ENCODE measurements at regions not wholly inside any gene's neighbourhood (a gene's known extent, or its start where the extent isn't known, plus 50 kb on each side); places are given as distances from the start of the nearest gene placed in this dataset.
A peak's percentile ranks its signal among the peaks of the same experiment; 100 is the strongest.
"Not testable (repeated sequence)": the region's sequence is repeated elsewhere in the genome, so short reads cannot be mapped to it uniquely, and the experiment has no call there.

DNA sequence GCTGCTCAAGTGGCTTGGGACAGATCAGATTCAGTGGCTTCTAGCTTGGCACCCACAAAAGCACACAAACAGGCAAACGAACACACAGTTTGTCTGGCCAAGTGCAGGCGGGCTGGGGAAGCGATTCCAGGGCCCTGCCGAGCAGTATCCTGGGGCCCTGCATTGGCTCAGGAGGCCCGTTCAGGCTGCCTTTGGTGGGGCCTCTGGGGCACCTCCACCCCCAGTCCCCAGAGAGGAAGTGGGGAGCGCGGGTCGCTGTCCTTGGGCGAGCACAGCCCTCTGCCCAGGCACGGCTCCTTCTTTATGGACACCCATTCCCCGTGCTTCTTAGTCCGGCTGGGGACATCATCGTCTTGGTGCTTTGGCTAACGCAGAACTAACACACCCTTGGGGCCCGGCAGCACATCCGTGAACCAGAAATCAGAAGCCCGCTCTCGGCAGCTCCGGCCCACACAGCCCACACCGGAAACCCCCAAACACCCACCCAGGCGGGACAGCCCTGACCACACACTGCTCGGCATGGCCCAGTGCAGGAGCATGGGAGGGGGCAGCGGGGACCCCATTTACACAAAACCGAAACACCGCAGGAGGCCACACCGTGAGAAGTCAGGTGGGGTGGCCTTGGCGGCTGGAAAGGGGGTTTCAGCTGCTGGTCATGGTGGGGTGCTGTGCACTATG, 4364.5 kb upstream of the TPTE start:
- intact Hi-C loops (cut with DNase I); ATAC-seq: not testable (repeated sequence)
- peak; percentile 18 for DNase-seq (ENCODE audit: low spot score)

DNA sequence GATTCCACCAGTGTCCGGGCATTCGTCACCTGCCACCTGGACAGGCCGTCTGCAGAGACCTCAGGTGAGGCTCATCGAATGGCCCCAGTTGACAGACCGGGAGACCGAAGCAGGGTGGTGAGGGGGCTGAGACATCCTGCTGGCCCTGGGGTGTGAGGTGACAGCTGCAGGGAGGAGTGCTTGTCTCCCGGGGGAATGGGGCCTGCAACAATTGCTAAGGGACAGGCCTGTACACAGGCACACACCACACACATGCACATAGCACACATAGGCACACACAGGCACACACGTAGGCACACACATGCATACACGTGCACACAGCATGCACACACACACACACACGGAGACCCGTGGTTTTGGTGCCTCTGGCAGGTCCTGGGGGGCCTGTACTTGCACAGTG, 4363.9 kb upstream of the TPTE start:
- ATAC-seq; intact Hi-C loops (cut with DNase I); DNase-seq (ENCODE audit: low spot score): not testable (repeated sequence)

DNA sequence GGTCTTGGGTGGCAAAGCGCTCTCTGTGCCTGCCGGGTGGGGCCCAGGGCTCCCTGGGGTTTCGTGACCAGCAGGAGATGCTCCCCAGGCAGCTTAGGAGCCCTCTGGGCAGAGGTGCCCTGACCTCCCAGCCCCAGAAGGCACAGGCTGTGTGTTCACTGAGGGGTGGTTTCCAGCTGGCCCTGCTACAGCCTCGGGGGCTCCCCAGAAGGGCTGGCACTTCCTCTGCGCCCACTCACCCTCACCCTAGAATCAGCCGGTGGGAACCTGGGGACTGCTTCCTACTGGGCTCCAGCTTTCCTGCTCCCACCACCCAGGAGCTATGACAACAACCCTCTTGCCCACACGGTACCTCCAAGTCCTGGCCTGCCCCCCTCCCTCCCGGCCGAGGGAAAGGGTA, 4363.2 kb upstream of the TPTE start:
- ATAC-seq; intact Hi-C loops (cut with DNase I): not testable (repeated sequence)
- peak; percentile 10 for DNase-seq (ENCODE audit: low spot score)

Measured in sciatic nerve (tissue), 2 donors.